ENCODE measurements at regions not wholly inside any gene's neighbourhood (a gene's known extent, or its start where the extent isn't known, plus 50 kb on each side); places are given as distances from the start of the nearest gene placed in this dataset.
"Not testable (repeated sequence)": the region's sequence is repeated elsewhere in the genome, so short reads cannot be mapped to it uniquely, and the experiment has no call there.

DNA sequence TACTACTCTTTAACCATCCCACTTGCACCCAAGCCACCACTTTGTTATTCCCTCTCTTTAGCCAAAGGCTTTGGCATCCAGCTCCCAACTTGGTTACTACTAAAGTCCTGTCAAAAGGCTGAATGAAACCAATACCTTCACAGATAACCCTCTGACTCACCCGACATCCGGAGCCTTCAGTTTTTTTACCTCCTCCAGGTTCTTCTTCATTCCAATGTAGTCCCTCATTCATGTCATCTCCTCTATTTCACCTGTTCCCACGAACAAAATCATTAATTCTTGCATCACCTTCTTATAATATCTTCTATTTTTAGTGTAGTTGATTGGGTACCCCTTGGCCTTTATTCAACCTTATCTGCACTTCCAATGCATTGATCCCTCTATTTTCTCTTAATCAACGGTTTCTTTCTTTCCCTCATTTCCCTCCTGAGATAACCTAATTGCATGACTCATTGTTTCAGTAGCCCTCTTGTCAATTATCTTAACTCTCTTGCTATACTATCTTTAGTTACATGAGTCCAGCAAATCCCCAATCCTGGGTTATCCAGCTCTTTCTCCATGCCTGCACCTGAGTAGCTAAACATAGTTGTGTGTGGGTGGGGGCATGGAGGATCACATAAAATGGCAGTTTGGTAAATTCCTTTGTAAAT, 87.2 kb upstream of the COL1A2 start:
- TF ChIP-seq, protein P1, sequence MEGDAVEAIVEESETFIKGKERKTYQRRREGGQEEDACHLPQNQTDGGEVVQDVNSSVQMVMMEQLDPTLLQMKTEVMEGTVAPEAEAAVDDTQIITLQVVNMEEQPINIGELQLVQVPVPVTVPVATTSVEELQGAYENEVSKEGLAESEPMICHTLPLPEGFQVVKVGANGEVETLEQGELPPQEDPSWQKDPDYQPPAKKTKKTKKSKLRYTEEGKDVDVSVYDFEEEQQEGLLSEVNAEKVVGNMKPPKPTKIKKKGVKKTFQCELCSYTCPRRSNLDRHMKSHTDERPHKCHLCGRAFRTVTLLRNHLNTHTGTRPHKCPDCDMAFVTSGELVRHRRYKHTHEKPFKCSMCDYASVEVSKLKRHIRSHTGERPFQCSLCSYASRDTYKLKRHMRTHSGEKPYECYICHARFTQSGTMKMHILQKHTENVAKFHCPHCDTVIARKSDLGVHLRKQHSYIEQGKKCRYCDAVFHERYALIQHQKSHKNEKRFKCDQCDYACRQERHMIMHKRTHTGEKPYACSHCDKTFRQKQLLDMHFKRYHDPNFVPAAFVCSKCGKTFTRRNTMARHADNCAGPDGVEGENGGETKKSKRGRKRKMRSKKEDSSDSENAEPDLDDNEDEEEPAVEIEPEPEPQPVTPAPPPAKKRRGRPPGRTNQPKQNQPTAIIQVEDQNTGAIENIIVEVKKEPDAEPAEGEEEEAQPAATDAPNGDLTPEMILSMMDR (conservative IDR thresholded peaks at IDR 0.05; ENCODE audit: low read length), result no peak
- DNase-seq (ENCODE audit: low read depth), result no peak
- H3K4me3 ChIP-seq (ENCODE audit: low read length), result no peak overlapping the region

DNA sequence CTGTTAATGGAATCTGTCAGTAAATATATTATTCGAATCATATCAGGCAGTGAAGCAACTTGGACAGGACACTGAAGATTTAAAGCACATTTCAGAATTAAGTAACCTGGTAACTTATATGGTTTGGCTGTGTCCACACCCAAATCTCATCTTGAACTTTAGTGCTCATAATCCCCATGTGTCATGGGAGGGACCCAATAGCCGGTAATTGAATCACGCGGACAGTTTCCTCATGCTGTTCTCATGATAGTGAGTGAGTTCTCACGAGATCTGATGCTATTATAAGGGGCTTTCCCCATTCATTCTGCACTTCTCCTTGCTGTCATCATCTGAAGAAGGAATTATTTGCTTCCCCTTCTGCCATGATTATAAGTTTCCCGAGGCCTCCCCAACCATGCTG, 83.2 kb upstream of the COL1A2 start:
- TF ChIP-seq, protein P1 (conservative IDR thresholded peaks at IDR 0.05; ENCODE audit: low read length), result no peak
- H3K4me3 ChIP-seq (ENCODE audit: low read length), result no peak overlapping the region
- DNase-seq (ENCODE audit: low read depth), result no peak

DNA sequence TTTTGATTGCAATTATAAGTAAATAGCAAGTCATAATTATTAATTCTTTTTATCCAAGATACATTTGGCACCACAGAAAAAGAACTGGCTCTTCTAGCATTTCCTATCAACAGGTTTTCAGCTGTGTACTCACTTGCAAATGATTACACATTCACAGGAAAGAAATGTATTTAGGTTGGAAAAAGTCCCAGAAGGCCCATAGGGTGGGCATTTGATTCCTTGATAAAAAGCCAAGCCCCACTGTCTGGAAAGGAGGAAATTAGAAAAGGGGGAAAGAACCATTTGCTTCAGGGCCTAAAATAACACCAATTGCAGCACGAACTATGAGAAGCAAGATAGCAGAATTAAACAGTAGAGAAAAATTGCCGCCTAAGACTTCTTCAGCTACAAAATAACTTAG, 80.8 kb upstream of the COL1A2 start:
- DNase-seq (ENCODE audit: low read depth), result peak; percentile 40
- no peak overlapping the region for H3K4me3 ChIP-seq (ENCODE audit: low read length)
- TF ChIP-seq, protein P1 (conservative IDR thresholded peaks at IDR 0.05; ENCODE audit: low read length), result no peak

DNA sequence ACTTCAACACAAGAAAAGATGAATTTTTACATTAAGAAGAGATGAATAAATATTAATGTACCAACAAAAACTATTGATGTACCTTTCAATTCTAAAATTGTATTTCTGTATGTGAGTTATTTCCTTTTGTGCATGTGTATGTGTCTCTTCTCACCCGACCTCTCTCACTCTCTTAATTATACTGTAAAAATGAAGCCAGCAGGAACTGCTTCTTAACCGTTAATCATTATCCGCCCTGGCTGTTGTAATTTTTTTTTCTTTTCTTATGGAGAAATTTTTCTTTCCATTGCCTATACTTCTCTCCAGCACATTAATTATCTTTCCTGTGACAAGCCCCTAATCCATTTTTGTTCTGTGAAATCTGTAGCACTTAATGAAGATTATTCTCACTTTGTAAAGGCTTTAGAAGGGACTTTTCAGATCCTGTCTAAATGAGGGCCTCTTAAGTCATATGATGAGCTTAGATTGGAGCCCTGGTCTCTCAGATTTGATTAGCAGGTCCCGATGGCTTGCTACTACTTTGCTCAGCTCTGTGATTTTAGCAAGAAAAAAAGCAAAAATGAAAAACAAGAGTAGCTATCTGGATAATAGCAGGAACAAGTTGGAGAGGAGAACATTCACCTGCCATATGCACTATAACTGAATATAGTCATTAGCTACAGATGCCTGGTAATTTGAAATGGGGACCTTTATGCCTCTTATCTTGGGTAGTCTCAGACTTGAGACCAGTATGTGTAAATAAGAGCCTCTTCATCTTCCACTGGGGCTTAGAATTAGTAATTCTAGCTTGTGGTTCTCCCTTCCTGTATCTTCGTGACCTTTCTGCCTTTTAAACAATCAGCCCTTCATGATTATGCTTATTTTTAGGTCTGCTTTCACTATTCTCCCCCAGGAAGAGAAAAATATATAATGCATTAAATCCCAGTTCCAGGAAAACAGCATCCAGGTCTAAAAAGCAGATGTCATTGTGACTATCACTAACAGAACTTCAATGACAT, 80.0 kb upstream of the COL1A2 start:
- TF ChIP-seq, protein P1 (conservative IDR thresholded peaks at IDR 0.05; ENCODE audit: low read length), result no peak
- no peak for DNase-seq (ENCODE audit: low read depth)
- no peak overlapping the region for H3K4me3 ChIP-seq (ENCODE audit: low read length)

DNA sequence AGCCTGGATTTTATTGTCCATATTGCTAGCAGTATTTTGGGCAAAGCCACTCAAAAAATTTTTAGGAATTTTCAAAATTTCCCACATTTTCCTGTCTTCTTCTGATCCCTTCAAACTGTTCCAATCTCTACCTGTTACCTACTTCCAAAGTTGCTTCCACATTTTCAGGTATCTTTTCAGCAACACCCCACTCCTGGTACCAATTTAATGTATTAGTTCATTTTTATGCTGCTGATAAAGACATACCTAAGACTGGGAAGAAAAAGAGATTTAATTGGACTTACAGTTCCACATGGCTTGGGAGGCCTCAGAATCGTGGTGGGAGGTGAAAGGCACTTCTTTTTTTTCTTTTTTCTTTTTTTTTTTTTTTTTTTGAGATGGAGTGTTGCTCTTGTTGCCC, 73.6 kb upstream of the COL1A2 start:
- not testable (repeated sequence) for H3K4me3 ChIP-seq (ENCODE audit: low read length); DNase-seq (ENCODE audit: low read depth)

DNA sequence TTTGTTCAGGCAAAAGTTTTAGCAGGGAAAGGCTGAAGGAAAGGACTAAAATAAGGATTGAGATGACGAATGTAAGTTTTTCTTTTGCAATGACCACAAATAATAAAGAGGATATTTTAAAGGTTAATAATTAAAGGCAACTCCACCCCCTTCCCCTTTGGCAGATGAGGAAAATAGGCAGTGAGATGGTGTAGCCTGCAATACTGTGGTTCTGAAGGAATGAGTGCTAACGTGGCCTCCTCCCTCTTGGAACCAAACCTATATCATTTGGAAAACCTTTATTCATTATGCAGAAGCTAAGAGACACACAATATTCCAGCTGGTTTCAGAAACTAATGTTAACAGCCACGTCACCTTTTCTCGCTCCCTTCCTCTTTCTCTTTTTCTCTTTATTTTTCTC, 70.9 kb upstream of the COL1A2 start:
- peak overlapping the region; percentile 22 for H3K4me3 ChIP-seq (ENCODE audit: low read length)
- peak; percentile 83 for DNase-seq (ENCODE audit: low read depth)
- TF ChIP-seq, protein P1 (conservative IDR thresholded peaks at IDR 0.05; ENCODE audit: low read length), result no peak

DNA sequence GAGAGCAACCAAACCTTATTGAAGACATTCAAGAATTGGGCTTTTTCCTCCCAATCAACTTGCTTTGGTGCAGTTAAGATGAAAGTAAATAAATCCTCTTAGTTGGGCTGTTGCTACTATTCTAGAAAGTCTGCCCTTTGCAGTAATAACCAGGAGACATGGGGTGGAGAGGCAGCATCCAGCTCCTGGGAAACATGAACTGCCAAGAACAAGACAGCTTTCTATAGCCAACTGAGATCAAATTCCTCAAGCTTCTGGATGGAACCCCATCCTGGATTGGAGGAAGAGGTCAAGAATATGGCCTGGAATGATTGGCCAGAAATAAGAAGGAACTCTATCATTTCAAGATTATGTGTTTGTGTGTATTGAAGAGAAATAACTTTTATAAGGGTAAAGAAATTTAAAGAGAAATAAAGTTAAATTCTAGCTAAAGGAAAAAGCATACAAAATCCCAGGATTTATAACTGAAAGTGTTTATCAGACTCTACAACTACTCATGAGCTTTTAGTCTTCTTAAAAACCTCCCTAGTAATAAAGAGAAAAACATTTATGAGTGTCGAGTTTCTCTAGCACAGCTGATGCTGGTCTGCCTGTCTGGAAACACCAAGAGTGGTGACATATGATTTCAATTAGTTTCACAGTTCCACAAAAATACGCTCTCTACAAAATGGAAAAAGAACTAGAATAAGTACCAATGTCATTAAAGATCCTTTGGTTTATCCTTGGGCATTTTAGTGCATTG, 70.1 kb upstream of the COL1A2 start:
- DNase-seq (ENCODE audit: low read depth), result peak; percentile 83
- H3K4me3 ChIP-seq (ENCODE audit: low read length), result peak overlapping the region; percentile 22
- TF ChIP-seq, protein P1 (conservative IDR thresholded peaks at IDR 0.05; ENCODE audit: low read length), result no peak

All from AG10803 (cell line).